A549 (cell line): ENCODE measurements at regions not wholly inside any gene's neighbourhood (a gene's known extent, or its start where the extent isn't known, plus 50 kb on each side); places are given as distances from the start of the nearest gene placed in this dataset.

Experiments
- ATAC-seq, 2 experiments: fragments of 200-7000 bp in 1 of 2; fragments of >200 bp in 1 of 2; cut with Nextera tagmentation in 1 of 2; cut with Tn5 transposase in 1 of 2; 3 replicates each; pipeline versions ENCODE4 v1.8.0 to v1.9.1; 2018 to 2020; ENCODE audit warnings: mild to moderate bottlenecking in 1 of 2, moderate library complexity in 1 of 2
- CTCF ChIA-PET: fragments of 300-600 bp; sonication (Branson Sonifier 250); formaldehyde crosslinking; extraction: SDS; loops from one replicate; lab custom pipeline; 2021; ENCODE audit warnings: antibody characterized with exemption, inconsistent platforms; lab: Yijun Ruan, JAX
- POLR2A ChIA-PET: fragments of 350-600 bp; formaldehyde crosslinking; extraction: SDS; loops from one replicate; lab custom pipeline; 2021; ENCODE audit warnings: antibody characterized with exemption, inconsistent platforms; lab: Yijun Ruan, JAX
- DNase-seq, 2 experiments: peaks; one replicate each; pipeline versions ENCODE4 v3.0.0 to v3.0.0-alpha.2; 2011 to 2016; ENCODE audit warnings: low read depth in 1 of 2, low spot score in 1 of 2
- FAIRE-seq: peaks from 2 replicates; lab custom pipeline; 2011; peaks lifted over from hg19 to GRCh38; lab: Jason Lieb, UNC
- H3K27ac ChIP-seq, 2 experiments: fragments of >200 bp; sonication (Bioruptor Twin); formaldehyde crosslinking; 3 replicates each; pipeline ENCODE4 v1.5.1; 2016 to 2017
- H3K4me1 ChIP-seq: fragments of >200 bp; sonication (Bioruptor Twin); formaldehyde crosslinking; 3 replicates; pipeline ENCODE4 v1.6.1; 2016
- H3K4me2 ChIP-seq: fragments of >200 bp; sonication (Bioruptor Twin); formaldehyde crosslinking; 3 replicates; pipeline ENCODE4 v1.6.1; 2016
- H3K4me3 ChIP-seq: fragments of >200 bp; sonication (Bioruptor Twin); formaldehyde crosslinking; 3 replicates; pipeline ENCODE4 v1.5.1; 2016
- H3K9me3 ChIP-seq: fragments of >200 bp; sonication (Bioruptor Twin); formaldehyde crosslinking; 3 replicates; pipeline ENCODE4 v1.6.1; 2016
- BHLHE40 ChIP-seq: IDR thresholded peaks from 2 replicates; pipeline ENCODE4 v1.6.1; 2012; ENCODE audit warnings: low read depth, low read length, inconsistent platforms
- CHD2 ChIP-seq: fragments of 150-350 bp; IDR thresholded peaks from 2 replicates; pipeline ENCODE4 v1.6.1; 2014; ENCODE audit warnings: low read length; ENCODE audit not compliant: partially characterized antibody
- EHF ChIP-seq: fragments of 250-450 bp; sonication (Bioruptor Pico); IDR thresholded peaks from 2 replicates; pipeline ENCODE4 v1.5.0; 2020; ENCODE audit warnings: mild to moderate bottlenecking
- ESRRA ChIP-seq: fragments of 150-350 bp; IDR thresholded peaks from 2 replicates; pipeline ENCODE4 v1.6.1; 2014; ENCODE audit warnings: mild to moderate bottlenecking, low read length, borderline replicate concordance
- FOSB ChIP-seq: fragments of 250-450 bp; sonication (Bioruptor Pico); IDR thresholded peaks from 2 replicates; pipeline ENCODE4 v1.5.0; 2020; ENCODE audit warnings: mild to moderate bottlenecking, moderate library complexity
- HEYL ChIP-seq: fragments of 250-450 bp; sonication (Bioruptor Pico); IDR thresholded peaks from 2 replicates; pipeline ENCODE4 v1.8.0; 2021; ENCODE audit warnings: mild to moderate bottlenecking, moderate library complexity
- HOXB5 ChIP-seq: fragments of 250-450 bp; sonication (Bioruptor Pico); IDR thresholded peaks from 2 replicates; pipeline ENCODE4 v1.5.0; 2020; ENCODE audit warnings: mild to moderate bottlenecking, moderate library complexity
- MAFK ChIP-seq: fragments of 450-650 bp; IDR thresholded peaks from 2 replicates; pipeline ENCODE4 v1.6.1; 2014; ENCODE audit not compliant: partially characterized antibody
- MYC ChIP-seq: IDR thresholded peaks from 2 replicates; pipeline ENCODE4 v1.6.1; 2012; ENCODE audit warnings: mild to moderate bottlenecking, inconsistent platforms, low read length, improper control_type of control experiment, borderline replicate concordance
- NR3C1 ChIP-seq: fragments of >200 bp; sonication (Bioruptor Twin); formaldehyde crosslinking; IDR thresholded peaks from 3 replicates; pipeline ENCODE4 v1.6.1; 2017
- RARB ChIP-seq: fragments of 250-450 bp; sonication (Bioruptor Pico); IDR thresholded peaks from 2 replicates; pipeline ENCODE4 v1.8.0; 2021; ENCODE audit warnings: mild to moderate bottlenecking, moderate library complexity
- RCOR1 ChIP-seq: fragments of 150-350 bp; IDR thresholded peaks from 2 replicates; pipeline ENCODE4 v1.6.1; 2014; ENCODE audit warnings: antibody characterized with exemption, low read length, low read depth
- RNF2 ChIP-seq: fragments of 200-600 bp; sonication (generic); IDR thresholded peaks from 2 replicates; pipeline ENCODE4 v1.6.1; 2016; ENCODE audit warnings: low read depth, mild to moderate bottlenecking, antibody characterized with exemption, moderate library complexity, borderline replicate concordance
- SREBF2 ChIP-seq: fragments of 450-650 bp; IDR thresholded peaks from 2 replicates; pipeline ENCODE4 v1.6.1; 2014; ENCODE audit warnings: mild to moderate bottlenecking, moderate library complexity
- TP53 ChIP-seq: fragments of 250-450 bp; sonication (Bioruptor Pico); IDR thresholded peaks from 2 replicates; pipeline ENCODE4 v1.5.0; 2021; ENCODE audit warnings: mild to moderate bottlenecking, moderate library complexity
- ZC3H11A ChIP-seq: fragments of 450-650 bp; IDR thresholded peaks from 2 replicates; pipeline ENCODE4 v1.6.1; 2014; ENCODE audit warnings: antibody characterized with exemption, mild to moderate bottlenecking
- ZSCAN20 ChIP-seq: fragments of 250-450 bp; sonication (Bioruptor Pico); IDR thresholded peaks from 2 replicates; pipeline ENCODE4 v1.8.0; 2022; ENCODE audit warnings: mild to moderate bottlenecking, moderate library complexity
- WGBS: methylation state at CpG from one replicate; pipeline ENCODE4 v1.1.6; 2017; ENCODE audit errors: missing lambda C conversion rate; 5-methylcytosine and 5-hydroxymethylcytosine counted together
- TF ChIP-seq, protein P1 (sequence below): fragments of >200 bp; sonication (Bioruptor Twin); formaldehyde crosslinking; IDR thresholded peaks from 3 replicates; pipeline ENCODE4 v1.5.1; 2016
- TF ChIP-seq, protein P2 (sequence below): fragments of 250-450 bp; sonication (Bioruptor Pico); IDR thresholded peaks from 2 replicates; pipeline ENCODE4 v1.5.0; 2021; ENCODE audit warnings: mild to moderate bottlenecking, moderate library complexity, borderline replicate concordance
- TF ChIP-seq, protein P3 (sequence below): IDR thresholded peaks from 2 replicates; pipeline ENCODE4 v1.6.1; 2012
- TF ChIP-seq, protein P4 (sequence below): fragments of >200 bp; sonication (Bioruptor Twin); formaldehyde crosslinking; IDR thresholded peaks from 2 replicates; pipeline ENCODE4 v1.6.1; 2016
- TF ChIP-seq, protein P5 (sequence below): fragments of 250-450 bp; sonication (Bioruptor Pico); IDR thresholded peaks from 2 replicates; pipeline ENCODE4 v1.5.0; 2020; ENCODE audit warnings: low read depth, mild to moderate bottlenecking, moderate library complexity
- TF ChIP-seq, protein P6 (sequence below): IDR thresholded peaks from 2 replicates; pipeline ENCODE4 v1.6.1; 2012

DNA sequence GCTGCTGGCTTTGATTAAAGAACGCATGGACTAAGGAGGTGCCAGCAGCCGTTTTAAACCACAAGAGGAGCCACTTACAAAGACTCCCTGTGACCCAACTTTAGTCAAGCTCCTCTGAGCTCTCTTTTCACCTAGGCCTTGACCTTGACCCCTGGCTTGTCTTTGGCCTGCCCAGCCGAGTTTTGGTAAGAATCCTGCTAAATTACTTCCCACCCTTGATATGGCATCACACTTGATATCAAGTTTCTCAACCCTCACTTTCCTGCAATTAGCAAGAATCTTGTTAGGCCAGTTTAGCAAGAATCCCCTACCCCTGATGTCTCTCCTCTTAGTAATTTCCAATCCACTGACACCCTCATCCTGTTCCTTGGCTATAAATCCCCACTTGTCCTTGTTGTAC is 232.8 kb upstream of the SALL1 start:
- Histone ChIP-seq H3K4me2 (no peak overlapping the region), H3K4me1 (no peaks in the 10 kb centered on the region), H3K27ac (no peak overlapping the region), H3K9me3 (no peaks in the 10 kb centered on the region), H3K4me3 (no peak overlapping the region)
- ATAC-seq (no peak), FAIRE-seq (no peak), DNase-seq (no peak)
- WGBS = 27% methylated on average over 3 of the region's 3 CpGs
- ChIA-PET CTCF (no interaction called here), POLR2A (no interaction called here)
- TF ChIP-seq, protein P1, sequence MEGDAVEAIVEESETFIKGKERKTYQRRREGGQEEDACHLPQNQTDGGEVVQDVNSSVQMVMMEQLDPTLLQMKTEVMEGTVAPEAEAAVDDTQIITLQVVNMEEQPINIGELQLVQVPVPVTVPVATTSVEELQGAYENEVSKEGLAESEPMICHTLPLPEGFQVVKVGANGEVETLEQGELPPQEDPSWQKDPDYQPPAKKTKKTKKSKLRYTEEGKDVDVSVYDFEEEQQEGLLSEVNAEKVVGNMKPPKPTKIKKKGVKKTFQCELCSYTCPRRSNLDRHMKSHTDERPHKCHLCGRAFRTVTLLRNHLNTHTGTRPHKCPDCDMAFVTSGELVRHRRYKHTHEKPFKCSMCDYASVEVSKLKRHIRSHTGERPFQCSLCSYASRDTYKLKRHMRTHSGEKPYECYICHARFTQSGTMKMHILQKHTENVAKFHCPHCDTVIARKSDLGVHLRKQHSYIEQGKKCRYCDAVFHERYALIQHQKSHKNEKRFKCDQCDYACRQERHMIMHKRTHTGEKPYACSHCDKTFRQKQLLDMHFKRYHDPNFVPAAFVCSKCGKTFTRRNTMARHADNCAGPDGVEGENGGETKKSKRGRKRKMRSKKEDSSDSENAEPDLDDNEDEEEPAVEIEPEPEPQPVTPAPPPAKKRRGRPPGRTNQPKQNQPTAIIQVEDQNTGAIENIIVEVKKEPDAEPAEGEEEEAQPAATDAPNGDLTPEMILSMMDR = no peak
- TF ChIP-seq NR3C1 (no peak), TP53 (CRISPR knock-in tag) (no peak), RARB (CRISPR knock-in tag) (no peak), CHD2 (no peak)
- TF ChIP-seq, protein P2, sequence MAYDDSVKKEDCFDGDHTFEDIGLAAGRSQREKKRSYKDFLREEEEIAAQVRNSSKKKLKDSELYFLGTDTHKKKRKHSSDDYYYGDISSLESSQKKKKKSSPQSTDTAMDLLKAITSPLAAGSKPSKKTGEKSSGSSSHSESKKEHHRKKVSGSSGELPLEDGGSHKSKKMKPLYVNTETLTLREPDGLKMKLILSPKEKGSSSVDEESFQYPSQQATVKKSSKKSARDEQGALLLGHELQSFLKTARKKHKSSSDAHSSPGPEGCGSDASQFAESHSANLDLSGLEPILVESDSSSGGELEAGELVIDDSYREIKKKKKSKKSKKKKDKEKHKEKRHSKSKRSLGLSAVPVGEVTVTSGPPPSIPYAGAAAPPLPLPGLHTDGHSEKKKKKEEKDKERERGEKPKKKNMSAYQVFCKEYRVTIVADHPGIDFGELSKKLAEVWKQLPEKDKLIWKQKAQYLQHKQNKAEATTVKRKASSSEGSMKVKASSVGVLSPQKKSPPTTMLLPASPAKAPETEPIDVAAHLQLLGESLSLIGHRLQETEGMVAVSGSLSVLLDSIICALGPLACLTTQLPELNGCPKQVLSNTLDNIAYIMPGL = no peak

DNA sequence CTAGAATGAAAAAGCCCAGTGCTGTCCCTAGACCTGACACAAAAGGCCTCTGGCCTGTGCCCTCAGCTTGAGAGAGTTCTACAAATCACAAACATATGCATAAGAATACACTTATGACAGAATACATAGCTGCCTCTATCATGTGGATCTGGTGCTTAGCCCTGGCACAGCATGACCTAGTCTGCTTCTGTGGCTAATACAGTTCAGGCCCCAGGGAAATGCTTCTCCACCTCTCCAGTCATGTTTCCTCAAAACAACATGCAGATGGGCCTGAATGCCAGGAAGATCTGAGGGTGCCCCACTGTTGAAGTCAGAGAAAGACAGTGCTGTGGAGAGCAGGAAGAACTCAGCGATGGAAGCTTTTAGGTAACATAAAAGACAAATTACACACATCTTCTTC is 231.9 kb upstream of the SALL1 start:
- DNase-seq (no peak), FAIRE-seq (no peak), ATAC-seq (no peak)
- TF ChIP-seq HEYL = no peak
- TF ChIP-seq HOXB5 = no peak
- no peak for TF ChIP-seq ZSCAN20 (CRISPR knock-in tag)
- TF ChIP-seq, protein P3, sequence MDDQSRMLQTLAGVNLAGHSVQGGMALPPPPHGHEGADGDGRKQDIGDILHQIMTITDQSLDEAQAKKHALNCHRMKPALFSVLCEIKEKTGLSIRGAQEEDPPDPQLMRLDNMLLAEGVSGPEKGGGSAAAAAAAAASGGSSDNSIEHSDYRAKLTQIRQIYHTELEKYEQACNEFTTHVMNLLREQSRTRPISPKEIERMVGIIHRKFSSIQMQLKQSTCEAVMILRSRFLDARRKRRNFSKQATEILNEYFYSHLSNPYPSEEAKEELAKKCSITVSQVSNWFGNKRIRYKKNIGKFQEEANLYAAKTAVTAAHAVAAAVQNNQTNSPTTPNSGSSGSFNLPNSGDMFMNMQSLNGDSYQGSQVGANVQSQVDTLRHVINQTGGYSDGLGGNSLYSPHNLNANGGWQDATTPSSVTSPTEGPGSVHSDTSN = no peak
- TF ChIP-seq, protein P4, sequence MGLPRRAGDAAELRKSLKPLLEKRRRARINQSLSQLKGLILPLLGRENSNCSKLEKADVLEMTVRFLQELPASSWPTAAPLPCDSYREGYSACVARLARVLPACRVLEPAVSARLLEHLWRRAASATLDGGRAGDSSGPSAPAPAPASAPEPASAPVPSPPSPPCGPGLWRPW = no peak
- TF ChIP-seq, protein P5, sequence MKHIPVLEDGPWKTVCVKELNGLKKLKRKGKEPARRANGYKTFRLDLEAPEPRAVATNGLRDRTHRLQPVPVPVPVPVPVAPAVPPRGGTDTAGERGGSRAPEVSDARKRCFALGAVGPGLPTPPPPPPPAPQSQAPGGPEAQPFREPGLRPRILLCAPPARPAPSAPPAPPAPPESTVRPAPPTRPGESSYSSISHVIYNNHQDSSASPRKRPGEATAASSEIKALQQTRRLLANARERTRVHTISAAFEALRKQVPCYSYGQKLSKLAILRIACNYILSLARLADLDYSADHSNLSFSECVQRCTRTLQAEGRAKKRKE (CRISPR knock-in tag) = no peak
- TF ChIP-seq BHLHE40 = no peak
- no peak for TF ChIP-seq ESRRA
- TF ChIP-seq ZC3H11A = no peak
- TF ChIP-seq, protein P1 = no peak
- no peak for TF ChIP-seq RNF2
- TF ChIP-seq RCOR1 = no peak
- TF ChIP-seq, protein P6, sequence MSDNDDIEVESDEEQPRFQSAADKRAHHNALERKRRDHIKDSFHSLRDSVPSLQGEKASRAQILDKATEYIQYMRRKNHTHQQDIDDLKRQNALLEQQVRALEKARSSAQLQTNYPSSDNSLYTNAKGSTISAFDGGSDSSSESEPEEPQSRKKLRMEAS = no peak
- TF ChIP-seq FOSB = no peak
- TF ChIP-seq MYC = no peak
- no peak for TF ChIP-seq SREBF2
- TF ChIP-seq EHF = no peak
- no peak for TF ChIP-seq MAFK
- ChIA-PET CTCF (no interaction called here), POLR2A (no interaction called here)
- Histone ChIP-seq H3K4me3 (no peak overlapping the region), H3K4me1 (no peaks in the 10 kb centered on the region), H3K9me3 (no peaks in the 10 kb centered on the region), H3K4me2 (no peak overlapping the region), H3K27ac (no peak overlapping the region)
- WGBS = 35% methylated on average over 1 of the region's 1 CpG
